Colonic mucosa (tissue), 4 donors: ENCODE measurements at regions not wholly inside any gene's neighbourhood (a gene's known extent, or its start where the extent isn't known, plus 50 kb on each side); places are given as distances from the start of the nearest gene placed in this dataset.

Experiments
- DNase-seq: peaks from one replicate; pipeline ENCODE4 v3.0.0-alpha.2; 2020
- H3K27ac ChIP-seq: fragments of 200-600 bp; one replicate; pipeline ENCODE4 v1.8.0; 2021
- H3K27me3 ChIP-seq: fragments of 200-600 bp; one replicate; pipeline ENCODE4 v1.8.0; 2021
- H3K36me3 ChIP-seq: fragments of 200-600 bp; one replicate; pipeline ENCODE4 v1.8.0; 2021
- H3K4me1 ChIP-seq: fragments of 200-600 bp; one replicate; pipeline ENCODE4 v1.8.0; 2021; ENCODE audit warnings: mild to moderate bottlenecking
- H3K4me3 ChIP-seq: fragments of 200-600 bp; one replicate; pipeline ENCODE4 v1.8.0; 2021
- H3K9ac ChIP-seq, 2 donors: one replicate each; pipeline ENCODE4 v1.7.0; 2013; ENCODE audit warnings: control low read depth in 2 of 2, low read depth in 2 of 2, low read length in 2 of 2
- H3K9me3 ChIP-seq: fragments of 200-600 bp; one replicate; pipeline ENCODE4 v1.8.0; 2021
- intact Hi-C: fragments of 100-400 bp; cut with DNase I; formaldehyde crosslinking; loops from one replicate; pipeline ENCODE4 v1.14.1; 2022
- TF ChIP-seq, protein P1 (sequence below): fragments of 200-600 bp; IDR thresholded peaks from one replicate; pipeline ENCODE4 v1.8.0; 2022; ENCODE audit warnings: antibody characterized with exemption, mild to moderate bottlenecking
- donor health status: healthy.
- donor health status: DM: no; HTN: no; CAD: no.
- donor health status: DM: no; HTN: no; CAD: no.

DNA sequence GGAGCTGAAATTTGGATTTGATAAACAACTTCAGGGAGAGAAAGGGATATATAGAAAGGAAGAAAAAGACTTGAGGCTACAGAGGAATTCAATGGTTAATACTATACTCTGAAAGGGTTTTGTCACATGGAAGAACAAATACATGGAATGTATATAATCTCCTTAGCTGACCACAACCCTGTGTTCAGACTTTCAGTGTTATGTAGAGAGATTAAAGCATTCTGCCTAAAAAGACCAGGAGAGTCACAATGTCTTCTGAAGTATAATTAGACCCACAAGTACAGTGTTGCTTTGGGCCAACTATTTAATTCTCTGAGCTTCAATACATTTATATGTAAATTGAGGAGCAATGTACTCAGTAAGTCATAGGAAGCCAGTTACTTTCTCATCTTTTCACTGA, 123.8 kb upstream of the FSHR start:
- intact Hi-C loops = no loop called here
- H3K4me1 ChIP-seq = no peaks in the 10 kb centered on the region
- TF ChIP-seq, protein P1, sequence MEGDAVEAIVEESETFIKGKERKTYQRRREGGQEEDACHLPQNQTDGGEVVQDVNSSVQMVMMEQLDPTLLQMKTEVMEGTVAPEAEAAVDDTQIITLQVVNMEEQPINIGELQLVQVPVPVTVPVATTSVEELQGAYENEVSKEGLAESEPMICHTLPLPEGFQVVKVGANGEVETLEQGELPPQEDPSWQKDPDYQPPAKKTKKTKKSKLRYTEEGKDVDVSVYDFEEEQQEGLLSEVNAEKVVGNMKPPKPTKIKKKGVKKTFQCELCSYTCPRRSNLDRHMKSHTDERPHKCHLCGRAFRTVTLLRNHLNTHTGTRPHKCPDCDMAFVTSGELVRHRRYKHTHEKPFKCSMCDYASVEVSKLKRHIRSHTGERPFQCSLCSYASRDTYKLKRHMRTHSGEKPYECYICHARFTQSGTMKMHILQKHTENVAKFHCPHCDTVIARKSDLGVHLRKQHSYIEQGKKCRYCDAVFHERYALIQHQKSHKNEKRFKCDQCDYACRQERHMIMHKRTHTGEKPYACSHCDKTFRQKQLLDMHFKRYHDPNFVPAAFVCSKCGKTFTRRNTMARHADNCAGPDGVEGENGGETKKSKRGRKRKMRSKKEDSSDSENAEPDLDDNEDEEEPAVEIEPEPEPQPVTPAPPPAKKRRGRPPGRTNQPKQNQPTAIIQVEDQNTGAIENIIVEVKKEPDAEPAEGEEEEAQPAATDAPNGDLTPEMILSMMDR = no peak
- no peak for DNase-seq
- no peak overlapping the region for H3K4me3 ChIP-seq
- H3K27me3 ChIP-seq = no peaks in the 10 kb centered on the region
- H3K9me3 ChIP-seq = no peaks in the 10 kb centered on the region
- H3K36me3 ChIP-seq = no peaks in the 10 kb centered on the region
- H3K9ac ChIP-seq = no peak overlapping the region
- no peak overlapping the region for H3K27ac ChIP-seq

DNA sequence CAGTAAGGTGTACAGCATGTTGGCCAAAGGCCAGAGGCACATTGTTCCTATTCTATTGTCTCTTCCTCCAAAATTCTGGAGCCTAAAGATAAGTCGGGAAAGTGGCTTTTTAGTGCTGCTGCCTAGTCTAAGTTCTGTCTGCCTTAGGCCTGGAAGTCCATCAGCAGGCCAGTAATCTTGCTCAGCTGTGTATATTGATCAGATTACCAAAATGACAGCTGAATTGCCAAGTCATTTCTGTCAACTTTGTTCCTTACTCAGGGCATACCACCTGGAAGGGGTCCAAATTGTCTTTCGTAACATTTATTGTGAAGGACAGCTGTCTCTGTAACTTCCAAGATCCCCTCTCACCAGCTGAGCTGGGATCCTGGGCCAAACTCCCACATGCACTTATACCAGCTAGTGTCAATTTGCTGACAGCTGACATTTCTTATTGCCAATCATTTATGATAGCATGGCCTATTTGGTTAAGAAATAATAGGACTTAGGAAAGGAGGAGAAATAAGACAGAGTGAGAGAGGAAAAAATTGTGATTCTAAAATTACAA, 116.8 kb upstream of the FSHR start:
- Histone ChIP-seq H3K9me3 (no peaks in the 10 kb centered on the region), H3K27me3 (no peaks in the 10 kb centered on the region), H3K9ac (no peak overlapping the region), H3K4me3 (no peak overlapping the region), H3K4me1 (no peaks in the 10 kb centered on the region), H3K27ac (no peak overlapping the region), H3K36me3 (no peaks in the 10 kb centered on the region)
- intact Hi-C loops = no loop called here
- TF ChIP-seq, protein P1 = no peak
- DNase-seq = no peak

DNA sequence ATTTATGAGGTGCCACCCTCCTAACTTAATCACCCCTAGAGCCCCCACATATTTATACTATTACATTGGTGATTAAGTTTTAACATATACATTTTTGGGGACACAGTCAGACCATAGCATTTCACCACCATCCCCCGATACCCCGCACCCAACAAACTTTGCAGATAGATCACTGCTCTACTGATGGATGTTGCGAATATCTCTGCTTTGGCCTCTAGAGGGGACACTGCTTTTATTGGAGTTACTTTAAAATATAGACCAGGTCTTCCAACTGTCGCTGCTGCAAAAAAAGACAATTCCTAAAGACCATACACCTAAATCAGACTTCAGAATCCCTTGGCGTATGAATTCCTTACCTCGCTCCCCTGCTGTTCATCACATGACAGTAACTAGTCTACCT, 115.8 kb upstream of the FSHR start:
- Histone ChIP-seq H3K4me3 (no peak overlapping the region), H3K4me1 (no peaks in the 10 kb centered on the region), H3K27ac (no peak overlapping the region), H3K9ac (no peak overlapping the region), H3K36me3 (no peaks in the 10 kb centered on the region), H3K27me3 (no peaks in the 10 kb centered on the region), H3K9me3 (no peaks in the 10 kb centered on the region)
- intact Hi-C loops = no loop called here
- TF ChIP-seq, protein P1 = no peak
- no peak for DNase-seq

DNA sequence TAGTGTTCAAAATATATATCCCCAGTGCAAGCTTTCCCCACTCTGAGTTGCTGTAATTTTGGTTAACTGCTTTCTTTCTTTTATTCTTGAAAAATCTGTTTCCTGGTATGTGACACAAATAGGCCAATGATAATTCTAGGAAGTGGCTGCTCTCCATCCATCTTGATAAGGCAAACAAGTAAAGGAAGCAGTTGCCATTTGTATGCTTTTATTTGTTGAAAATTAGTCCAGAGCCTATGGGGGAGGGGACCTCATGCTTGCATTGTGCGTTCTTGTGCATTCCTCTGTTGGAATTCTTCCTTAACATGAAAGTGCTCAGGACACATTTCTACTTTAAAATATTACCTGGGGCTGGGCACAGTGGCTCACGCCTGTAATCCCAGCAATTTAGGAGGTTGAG, 111.2 kb upstream of the FSHR start:
- TF ChIP-seq, protein P1 = no peak
- no peaks in the 10 kb centered on the region for H3K4me1 ChIP-seq
- H3K9me3 ChIP-seq = no peaks in the 10 kb centered on the region
- H3K4me3 ChIP-seq = no peak overlapping the region
- H3K9ac ChIP-seq = no peak overlapping the region
- intact Hi-C loops = no loop called here
- H3K27me3 ChIP-seq = no peaks in the 10 kb centered on the region
- H3K27ac ChIP-seq = no peak overlapping the region
- no peak for DNase-seq
- no peaks in the 10 kb centered on the region for H3K36me3 ChIP-seq

DNA sequence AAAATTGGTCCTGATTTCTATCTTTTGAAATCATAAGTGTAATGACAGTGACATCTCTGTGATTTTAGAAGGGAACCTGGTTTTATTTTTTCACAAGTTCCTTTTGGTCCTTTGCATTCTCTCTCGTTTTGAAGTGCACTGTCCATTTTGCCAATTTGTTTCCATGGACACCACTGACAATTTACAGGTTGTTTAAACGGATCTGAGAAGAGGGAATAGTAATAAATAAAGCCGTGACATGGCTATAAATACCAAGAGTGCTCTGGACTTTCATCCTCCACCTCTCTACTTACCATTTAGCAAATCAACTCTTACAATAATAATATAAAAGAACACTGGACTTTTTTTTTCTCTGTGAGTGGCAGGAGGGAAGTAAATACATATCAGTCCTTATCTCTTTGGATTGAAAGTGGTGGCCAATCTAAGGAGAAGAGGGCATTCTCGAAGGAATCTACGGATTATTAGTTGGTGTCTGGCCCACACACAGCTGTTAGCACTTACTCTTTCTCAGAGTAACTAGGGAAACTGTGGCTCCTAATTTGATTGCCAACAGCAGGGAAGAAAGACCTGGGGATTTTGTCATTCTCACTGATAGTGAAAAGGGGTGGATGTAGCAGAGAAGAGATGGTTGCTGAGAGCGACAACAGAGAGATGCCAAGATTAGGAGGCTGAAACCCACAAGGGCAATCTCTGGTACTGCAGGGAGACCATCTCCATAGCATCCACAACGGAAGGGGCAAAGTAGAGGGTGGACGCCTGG, 108.7 kb upstream of the FSHR start:
- H3K4me1 ChIP-seq = no peaks in the 10 kb centered on the region
- TF ChIP-seq, protein P1 = no peak

More for the DNA sequence above, 108.7 kb upstream of the FSHR start:
- Histone ChIP-seq H3K4me3 (no peak overlapping the region), H3K9me3 (no peaks in the 10 kb centered on the region), H3K36me3 (no peaks in the 10 kb centered on the region), H3K27me3 (no peaks in the 10 kb centered on the region), H3K27ac (no peak overlapping the region), H3K9ac (no peak overlapping the region)
- DNase-seq = no peak
- intact Hi-C loops = no loop called here
